ENCODE measurements at regions not wholly inside any gene's neighbourhood (a gene's known extent, or its start where the extent isn't known, plus 50 kb on each side); places are given as distances from the start of the nearest gene placed in this dataset.

DNA sequence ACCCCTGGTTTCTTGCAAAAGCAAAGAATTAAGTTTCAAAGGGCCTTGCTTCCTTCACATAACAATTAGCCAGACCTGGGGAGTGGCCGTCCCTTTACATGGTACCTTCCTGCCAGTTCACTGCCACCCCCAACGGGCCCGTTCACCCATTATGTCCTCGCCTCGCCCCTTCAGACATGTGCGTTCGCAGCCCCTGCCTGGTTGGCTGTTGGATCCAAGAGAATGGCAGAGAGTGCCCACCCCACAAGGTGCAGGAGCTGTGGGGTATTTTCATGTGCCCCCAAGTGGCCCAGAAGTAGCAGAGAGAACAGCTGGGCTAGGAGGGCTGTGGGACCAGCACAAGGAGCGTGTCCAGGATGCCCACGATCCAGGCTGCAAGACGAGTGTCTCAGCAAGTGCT is 422.9 kb upstream of the SULF2 start:
- DNase-seq (ENCODE audit: low spot score) = no peak

DNA sequence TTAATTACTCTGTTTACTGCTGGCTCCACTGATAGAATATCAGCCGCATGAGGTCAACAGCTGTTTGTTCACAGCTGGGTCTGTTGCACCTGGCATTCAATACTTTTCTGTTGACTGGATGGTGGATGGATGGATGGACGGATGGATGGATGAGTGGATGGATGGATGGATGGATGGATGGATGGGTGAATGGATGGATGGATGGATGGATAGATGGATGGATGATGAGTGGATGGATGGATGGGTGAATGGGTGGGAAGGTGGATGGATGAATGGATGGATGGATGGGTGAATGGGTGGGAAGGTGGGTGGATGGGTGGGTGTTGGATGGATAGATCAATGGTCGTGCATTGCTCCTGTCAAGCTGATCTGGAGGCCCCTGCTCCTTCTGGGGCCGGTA is 422.2 kb upstream of the SULF2 start:
- DNase-seq (ENCODE audit: low spot score) = no peak

DNA sequence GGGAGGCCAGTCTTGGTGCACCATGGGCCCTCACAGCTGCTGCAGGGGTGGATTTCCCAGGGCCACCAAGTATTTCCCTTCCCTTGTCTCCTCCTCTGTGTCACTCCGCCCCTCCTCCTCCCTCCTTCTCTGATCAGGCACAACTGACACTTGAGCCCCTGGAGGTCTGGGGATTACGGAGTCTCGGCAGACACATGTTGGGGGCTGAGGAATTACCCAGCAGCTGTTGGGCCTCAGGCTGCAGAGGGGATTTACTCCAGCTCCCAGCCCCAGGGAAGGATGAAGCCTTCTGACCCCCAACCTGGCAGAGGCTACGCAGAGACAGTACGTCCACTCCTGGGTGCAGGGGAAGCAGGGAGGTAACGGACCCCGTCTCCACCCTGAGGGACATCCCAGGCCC is 420.5 kb upstream of the SULF2 start:
- peak; percentile 22 for DNase-seq (ENCODE audit: low spot score)

DNA sequence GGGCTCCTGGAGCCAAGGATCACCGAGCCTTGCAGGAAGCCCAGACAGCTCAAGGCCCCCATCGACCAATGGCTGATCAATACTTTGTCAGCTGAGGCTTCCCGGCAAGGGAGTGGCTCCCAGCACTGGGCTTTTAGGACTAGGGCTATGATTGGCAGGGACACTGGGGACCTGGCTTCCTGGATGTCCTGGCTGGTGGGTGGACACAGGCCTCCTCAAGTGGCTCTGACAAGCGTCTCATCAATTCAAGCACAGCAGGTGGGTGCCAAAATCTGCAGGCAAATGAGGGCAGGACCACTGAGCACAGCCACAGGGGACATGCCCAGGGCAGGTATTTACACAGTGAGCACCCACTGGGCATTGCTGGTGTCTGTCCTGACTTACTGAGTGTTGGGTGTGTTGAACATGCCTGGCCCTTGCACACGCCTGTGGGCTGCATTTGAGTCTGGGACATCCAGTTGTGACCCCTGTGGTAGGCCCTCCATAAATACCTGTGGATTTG is 420.1 kb upstream of the SULF2 start:
- DNase-seq (ENCODE audit: low spot score) = no peak

DNA sequence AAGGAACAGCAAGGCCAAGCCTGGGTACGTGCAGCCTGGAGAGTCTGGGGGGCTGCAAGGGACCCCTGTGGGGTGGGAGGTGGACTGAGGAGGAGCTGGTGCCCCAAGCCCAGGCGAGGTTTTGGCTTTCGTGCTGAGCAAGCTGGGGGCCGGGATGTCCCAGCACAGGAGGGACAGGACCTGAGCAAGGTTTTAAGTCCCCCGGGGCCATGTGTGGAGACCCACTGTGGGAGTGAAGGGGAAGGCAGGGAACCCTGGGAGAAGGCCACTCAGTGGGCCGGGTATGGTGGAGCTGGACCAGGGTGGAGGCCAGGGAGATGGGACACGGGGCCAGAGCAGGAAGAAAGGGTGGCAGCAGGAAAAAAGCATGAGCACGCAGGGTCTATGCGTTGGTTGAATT is 419.2 kb upstream of the SULF2 start:
- no peak for DNase-seq (ENCODE audit: low spot score)

DNA sequence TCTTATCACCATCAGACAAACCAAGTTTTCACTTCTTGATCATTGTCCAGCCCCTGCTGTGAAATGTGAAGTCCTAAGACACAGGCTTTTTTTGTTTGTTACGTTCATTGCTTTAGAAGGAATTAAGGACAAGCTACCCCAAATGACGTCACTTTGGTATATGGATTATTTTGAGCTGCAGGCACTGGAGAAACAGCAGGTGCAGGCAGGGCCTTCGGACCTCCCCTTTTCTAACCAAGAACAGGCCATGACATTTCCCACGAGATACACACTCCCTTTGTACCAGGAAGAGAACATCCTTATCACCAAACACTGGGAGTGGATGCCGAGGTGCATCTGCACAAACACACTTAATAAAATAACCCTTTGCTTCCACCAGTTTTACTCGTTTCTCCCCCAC is 418.0 kb upstream of the SULF2 start:
- no peak for DNase-seq (ENCODE audit: low spot score)

DNA sequence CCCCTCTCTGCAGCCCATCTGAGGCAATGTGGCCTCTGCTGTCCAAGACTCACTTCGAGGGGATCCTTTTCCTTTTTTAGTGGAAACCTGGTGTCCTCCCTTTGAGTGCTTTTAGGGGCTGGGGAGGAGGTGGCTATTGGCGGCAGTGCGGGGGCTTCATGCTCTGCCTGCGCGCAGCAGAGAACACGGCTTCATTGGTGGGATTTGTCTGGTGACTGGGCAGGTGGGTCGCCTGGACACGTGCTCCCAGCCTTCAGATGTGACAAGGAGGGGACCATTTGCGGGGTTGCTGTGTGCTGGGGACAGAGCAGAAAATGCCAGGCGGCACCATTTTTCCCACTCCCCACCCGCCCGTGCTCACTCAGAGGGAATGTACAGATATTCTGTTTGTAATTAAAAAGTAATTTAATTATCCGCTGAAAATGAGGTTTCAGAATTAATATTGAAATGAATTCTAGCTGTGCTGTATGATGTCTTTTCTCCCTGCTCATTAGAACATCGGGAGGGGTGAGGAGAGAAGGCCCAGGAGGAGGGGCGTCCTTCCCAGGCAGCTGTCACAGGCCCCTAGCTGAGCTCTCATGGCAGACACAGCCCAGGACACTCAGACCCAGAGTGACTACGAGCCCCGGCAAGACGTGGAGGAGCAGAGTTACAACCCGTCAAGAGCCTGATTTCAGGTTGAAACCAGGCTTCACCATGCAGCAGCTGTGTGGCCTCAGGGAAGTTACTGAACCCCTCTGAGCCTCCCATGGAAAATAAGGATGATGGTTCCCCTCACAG is 417.2 kb upstream of the SULF2 start:
- no peak for DNase-seq (ENCODE audit: low spot score)

DNA sequence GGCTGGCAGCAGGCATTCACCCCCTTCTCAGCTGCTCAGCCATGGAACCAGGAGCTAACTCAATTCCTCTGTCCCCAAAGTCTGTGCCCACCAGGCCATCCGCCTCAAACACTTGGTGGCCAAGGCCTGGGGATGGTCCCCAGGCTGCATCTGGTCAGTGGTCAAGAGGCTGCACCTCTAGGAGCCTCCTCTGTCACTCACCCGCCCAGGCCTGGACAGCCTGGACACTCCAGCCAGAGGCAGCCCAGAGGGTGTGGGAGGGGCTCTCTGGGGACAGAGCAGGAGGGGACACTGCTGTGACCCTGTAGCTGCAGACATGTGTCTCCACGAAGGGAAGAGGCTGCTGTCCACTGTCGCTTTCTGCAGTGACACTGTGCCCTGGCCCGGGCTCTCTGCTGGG is 416.6 kb upstream of the SULF2 start:
- DNase-seq (ENCODE audit: low spot score) = no peak

DNA sequence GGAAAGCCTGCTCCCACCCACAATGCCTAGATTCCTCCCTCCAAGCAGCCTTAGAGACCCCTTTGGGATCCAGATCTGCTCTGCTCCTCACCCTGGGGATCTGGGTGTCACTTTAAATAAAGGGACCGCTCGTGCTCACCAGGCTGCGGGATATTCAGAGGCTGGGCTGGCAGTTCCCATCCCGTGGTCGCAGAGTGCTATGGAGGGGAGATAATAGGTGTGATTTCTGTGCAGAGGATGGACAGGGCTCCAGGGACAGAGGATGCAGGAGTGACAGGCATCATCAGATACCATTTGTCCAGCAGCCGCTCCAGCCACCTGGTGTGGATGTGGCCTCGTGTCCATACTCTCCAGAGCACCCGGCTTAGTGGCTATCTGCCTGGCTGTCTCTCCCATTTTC is 415.9 kb upstream of the SULF2 start:
- no peak for DNase-seq (ENCODE audit: low spot score)

DNA sequence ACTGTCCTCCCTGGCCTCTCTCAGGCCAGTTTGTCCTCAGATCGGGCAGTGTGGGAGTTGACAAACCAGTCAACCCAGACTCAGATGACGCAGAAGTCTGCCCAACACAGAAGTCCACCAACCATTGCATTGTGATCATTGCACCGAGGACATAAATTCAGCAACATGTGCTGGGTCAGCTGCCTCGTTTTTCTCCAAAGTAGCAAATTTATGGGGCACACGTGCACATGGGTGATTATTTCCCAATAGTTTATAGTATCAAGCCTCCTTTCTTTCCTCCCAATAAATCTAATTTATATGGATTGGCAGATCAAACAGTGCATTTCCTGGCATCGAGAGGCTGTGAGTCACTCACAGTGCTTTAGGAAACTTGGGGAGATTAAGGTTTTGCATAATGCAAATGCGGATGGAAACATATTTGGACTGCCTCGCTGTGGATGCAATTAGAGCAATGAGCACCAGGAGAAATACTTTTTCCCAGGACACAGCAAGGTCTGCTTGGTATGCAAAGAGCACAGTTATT is 413.7 kb upstream of the SULF2 start:
- peak; percentile 15 for DNase-seq (ENCODE audit: low spot score)

DNA sequence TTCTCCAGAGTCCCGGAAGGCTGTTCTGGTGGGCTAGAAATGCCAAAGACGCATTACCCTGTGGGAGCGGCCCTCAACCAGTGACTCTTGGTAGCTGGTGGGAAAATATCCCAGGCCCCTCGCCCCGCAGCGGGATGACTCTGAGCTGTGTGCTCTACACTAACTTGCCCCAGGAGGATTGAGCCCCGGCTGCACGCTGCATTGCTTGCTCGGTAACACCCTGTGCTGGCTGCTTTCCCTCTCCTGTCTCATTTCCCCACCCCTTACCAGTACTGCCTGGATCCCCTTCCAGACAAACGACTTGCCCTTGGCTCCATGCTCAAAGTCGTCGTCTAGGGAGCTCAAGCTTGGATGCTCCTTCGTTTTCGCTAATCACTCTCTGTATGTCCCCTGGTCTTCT is 411.8 kb upstream of the SULF2 start:
- DNase-seq (ENCODE audit: low spot score) = peak; percentile 36

DNA sequence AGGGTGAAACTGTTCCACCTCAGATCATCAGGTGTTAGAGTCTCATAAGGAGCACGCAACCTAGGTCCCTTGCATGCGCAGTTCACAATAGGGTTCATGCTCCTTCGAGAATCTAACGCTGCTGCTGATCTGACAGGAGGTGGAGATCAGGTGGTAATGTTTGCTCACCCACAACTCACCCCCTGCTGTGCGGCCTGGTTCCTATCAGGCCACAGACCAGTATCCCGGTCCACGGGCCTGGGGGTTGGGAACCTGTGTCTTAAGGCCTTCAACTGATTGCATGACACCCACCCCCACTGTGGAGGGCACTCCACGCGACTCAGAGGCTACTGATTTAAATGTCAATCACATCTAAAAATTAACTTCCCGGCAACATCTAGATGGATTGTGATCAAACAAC is 411.2 kb upstream of the SULF2 start:
- DNase-seq (ENCODE audit: low spot score) = no peak

DNA sequence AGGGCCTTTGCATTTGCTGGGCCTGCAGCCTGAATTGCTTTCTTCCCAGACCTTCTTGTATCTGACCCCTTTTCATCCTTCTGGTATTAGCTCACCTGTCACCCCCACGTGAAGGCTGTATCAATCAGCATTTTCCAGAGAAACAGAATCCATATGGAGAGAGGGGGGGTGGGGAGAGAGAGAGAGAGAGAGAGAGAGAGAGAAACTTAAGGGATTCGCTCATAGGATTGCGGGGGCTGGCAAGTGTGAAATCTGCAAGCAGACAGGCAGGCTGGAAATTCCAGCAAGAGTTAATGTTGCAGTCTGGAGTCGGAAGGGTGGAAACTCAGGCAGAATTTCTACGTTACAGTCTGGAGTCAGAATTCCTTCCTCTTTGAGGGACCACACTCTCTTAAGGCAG is 410.7 kb upstream of the SULF2 start:
- no peak for DNase-seq (ENCODE audit: low spot score)

DNA sequence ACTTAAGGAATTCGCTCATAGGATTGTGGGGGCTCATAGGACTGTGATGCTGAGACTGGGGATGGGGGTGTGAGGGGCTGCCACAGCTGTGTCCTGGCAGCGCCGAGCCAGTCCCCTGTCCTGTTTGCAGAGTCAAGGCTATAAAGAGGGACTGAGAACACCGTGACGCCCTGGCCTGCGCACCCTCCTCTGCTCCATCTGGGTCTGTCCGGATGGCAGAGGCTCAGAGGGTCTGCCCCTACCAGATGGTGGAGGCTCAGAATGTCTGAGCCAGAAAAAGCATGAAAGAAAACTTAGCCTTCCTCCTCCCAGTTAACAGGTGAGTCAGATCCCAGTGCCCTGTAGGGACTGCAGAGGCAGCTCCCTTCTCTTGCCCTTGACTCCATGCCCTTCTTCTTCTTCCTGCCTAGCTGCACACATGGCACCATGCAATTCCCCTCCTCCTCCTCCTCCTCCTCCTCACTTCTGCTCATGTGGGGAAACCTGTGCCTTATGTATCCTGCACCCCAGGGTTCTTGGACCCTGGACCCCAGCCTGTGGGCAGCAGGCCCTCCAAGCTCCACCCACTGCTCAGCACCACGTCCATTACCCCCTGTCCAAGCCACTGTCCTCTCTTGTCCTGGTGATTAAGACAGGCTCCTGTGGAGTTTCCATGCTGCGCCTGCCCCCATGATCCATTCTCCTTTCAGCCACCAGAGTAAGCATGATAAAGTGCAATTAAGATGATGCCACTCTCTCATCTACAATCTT is 410.0 kb upstream of the SULF2 start:
- no peak for DNase-seq (ENCODE audit: low spot score)

DNA sequence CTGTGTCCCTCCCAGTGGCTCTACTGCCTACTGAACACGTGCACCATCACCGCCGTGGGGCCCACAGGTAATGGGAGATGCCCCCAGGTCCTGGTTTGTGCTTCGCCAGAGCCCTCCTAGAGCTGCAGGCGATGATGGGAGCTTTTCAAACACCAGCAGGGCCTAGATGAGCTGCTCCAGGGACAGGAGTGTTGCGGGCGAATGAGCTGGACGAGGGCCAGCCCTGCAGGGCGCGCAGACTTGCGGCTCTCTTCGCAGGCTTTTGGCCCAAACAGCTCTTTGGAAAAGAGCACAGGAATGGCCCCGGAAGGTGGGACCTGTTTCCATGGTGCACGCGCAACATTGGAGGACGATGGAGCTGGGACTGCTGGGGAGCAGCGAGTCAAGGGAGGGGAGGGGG is 409.3 kb upstream of the SULF2 start:
- DNase-seq (ENCODE audit: low spot score) = no peak

DNA sequence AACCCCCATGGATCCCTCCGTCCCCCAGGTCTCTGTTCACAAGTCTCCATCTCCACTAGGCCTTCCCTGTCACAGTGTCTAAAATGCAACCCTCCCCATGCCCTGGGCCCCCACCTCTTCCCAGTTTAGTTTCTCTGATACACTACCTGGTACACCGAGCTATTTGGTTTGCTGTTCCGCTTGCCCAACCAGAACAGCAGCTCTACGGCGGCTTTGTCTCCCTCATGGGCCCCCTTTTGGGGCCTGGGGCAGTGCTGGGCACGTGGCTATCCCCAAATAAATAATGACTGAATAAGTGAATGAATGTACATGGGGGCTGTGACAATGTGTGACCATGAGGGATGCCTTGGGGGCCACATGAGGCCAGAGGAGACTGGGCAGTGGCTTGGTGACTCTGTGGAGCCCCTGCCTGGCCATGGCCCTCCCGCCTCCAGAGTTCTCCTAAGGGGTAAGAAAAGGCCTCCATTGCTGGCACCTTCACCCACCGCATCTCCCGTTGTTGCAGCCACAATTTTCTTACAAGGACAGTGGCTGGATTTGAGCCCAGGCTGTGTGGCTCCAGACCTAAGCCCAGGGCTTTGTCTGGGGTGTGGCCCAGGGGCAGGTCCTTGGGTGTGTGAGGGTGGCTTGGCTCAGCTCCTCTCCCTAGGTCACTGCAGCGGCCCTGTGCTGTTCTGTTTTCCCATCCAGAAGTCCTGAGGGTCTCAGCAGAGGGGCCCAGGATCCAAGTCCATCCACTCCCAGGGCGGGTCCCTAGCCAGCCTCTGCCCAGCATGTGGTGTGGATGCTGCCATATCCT is 408.5 kb upstream of the SULF2 start:
- DNase-seq (ENCODE audit: low spot score) = no peak

DNA sequence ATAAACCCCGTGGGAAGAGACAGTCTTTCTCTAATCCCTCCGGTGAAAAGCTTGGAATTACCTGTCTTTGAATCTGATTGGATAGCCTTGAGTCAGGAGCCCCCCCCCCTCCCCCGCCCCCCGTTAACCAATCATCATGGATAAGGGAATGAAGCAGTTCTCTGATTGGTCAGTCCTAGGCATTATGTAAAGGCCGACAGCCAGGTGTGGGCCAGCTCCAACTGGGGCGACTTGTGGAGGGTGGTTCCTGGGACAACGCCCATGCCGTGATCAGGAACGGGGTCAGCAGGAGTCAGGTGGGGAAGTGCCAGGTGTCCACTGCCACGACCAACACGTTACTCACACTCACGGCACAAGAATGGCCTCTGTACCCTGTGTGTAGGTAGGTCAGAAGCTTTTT is 406.8 kb upstream of the SULF2 start:
- no peak for DNase-seq (ENCODE audit: low spot score)

DNA sequence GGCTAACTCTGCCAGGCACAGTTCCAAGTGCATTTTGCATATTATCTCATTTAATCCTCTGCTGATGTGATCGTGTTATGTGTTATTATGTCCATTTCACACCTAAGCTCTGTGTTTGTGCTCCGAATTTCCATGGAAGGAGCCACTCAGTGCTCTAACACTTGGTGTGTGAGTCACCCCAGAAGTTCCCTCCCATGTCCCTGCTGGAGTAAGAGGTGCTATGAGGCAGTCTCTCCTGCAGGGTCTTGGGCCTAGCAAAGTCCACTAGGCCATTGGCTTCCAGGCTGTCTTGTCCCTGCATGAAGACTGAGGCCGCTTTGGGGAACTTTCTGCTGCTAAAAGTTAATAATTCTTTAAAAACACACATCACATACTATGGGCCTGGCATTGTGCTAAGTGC is 405.9 kb upstream of the SULF2 start:
- no peak for DNase-seq (ENCODE audit: low spot score)

DNA sequence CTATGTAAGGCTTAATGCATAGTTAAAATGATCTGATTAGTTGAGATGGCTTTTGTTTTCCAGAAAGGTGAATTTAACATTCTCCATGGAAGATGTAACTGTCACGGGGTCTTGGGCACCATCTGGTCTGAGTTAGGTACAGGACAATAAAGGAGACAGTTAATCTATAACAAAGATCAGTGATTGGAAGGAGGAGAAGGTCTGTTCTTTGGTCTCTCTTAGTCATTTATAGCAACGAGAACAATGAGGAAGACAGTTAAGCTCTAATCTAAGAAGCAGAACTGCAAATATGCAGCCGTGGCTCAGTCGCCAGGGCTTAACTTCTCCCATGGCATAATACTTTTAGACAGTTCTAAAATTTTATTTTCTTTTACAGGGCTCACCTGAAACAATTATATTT is 405.5 kb upstream of the SULF2 start:
- no peak for DNase-seq (ENCODE audit: low spot score)

DNA sequence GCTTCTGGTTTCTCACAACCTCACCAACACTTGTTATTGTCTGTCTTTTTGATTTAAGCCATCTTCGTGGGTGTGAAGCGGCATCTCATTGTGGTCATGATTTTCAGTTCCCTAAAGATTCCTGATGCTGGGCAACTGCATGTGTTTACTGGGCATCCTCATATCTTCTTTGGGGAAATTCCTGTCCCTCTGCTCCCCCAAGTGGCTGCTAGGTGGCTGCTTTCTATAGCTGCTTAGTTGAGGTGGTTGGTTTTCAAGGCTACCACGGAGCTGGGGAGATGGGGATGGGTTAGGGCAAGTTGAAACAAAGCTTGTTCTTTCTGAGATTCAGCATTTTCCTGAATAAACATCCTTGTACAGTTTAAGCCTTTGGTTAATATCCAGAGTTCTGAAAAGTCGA is 403.9 kb upstream of the SULF2 start:
- peak; percentile 54 for DNase-seq (ENCODE audit: low spot score)

DNA sequence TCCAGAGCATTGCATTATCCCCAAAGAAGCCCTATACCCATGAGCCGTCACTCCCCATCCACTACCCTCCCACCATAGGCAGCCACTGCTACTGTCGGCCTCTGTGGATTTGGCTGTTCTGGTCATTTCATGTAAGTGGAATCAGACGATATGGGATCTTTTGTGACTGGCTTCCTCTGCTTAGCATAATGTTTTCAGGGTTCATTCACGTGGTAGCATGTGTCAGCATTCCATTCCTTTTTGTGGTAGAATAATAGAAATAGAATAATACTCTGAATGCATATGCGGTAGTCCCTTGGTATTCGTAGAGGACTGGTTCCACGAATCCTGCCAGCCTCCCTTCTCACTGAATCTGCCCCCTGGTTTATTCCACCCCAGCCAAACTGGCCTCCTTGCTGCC is 402.6 kb upstream of the SULF2 start:
- DNase-seq (ENCODE audit: low spot score) = no peak

DNA sequence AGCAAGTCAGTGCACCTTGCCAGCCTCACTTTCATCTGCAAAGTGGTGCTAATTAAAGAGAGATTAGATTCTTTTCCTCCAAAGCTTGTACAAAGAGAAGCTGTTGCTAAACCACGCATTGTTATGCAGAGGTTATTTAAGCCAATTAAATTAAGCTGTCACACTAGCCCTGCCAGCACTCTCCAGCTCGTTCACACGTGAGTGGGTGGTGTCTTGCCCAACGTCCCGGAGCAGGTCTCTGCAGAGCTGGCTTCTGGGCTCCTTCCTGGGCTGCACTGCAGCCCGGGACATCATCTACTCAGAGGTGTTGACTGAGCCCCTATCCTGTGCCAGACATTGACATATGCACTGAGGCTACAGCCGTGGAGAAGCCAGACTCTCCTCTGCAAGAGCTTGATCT is 401.6 kb upstream of the SULF2 start:
- no peak for DNase-seq (ENCODE audit: low spot score)
